Spleen (tissue), 11 donors: ENCODE measurements at regions not wholly inside any gene's neighbourhood (a gene's known extent, or its start where the extent isn't known, plus 50 kb on each side); places are given as distances from the start of the nearest gene placed in this dataset.

ENCODE experiments used
- DNase-seq: peaks from one replicate; pipeline ENCODE4 v3.0.0-alpha.2; 2020
- H3K27ac ChIP-seq, 8 donors: fragments of 200-600 bp; sonication (generic) in 7 of 8; 1 replicate in 4 of 8; 2 replicates in 4 of 8; pipeline versions ENCODE4 v1.5.0 to v1.8.0; 2016 to 2021; ENCODE audit warnings: inconsistent platforms in 4 of 8, mild to moderate bottlenecking in 4 of 8, moderate library complexity in 1 of 8
- H3K27me3 ChIP-seq, 7 donors: fragments of 200-600 bp; sonication (generic) in 6 of 7; replicated peaks in 1 of 7; 1 replicate in 4 of 7; 2 replicates in 3 of 7; pipeline versions ENCODE4 v1.5.0 to v1.8.0; 2016 to 2021; ENCODE audit warnings: inconsistent platforms in 3 of 7, mild to moderate bottlenecking in 1 of 7
- H3K36me3 ChIP-seq, 6 donors: fragments of 200-600 bp; sonication (generic) in 5 of 6; 1 replicate in 4 of 6; 2 replicates in 2 of 6; pipeline versions ENCODE4 v1.5.0 to v1.8.0; 2016 to 2021; ENCODE audit warnings: inconsistent platforms in 2 of 6
- H3K4me1 ChIP-seq, 6 donors: fragments of 200-600 bp; sonication (generic) in 5 of 6; 1 replicate in 3 of 6; 2 replicates in 3 of 6; pipeline versions ENCODE4 v1.5.0 to v1.8.0; 2016 to 2021; ENCODE audit warnings: inconsistent platforms in 3 of 6
- H3K4me3 ChIP-seq, 8 donors: fragments of 200-600 bp; sonication (generic) in 7 of 8; 1 replicate in 4 of 8; 2 replicates in 4 of 8; pipeline versions ENCODE4 v1.5.0 to v1.8.0; 2016 to 2021; ENCODE audit warnings: inconsistent platforms in 4 of 8, mild to moderate bottlenecking in 4 of 8, moderate library complexity in 2 of 8
- H3K9me3 ChIP-seq, 8 donors: fragments of 200-600 bp; sonication (generic) in 7 of 8; 1 replicate in 4 of 8; 2 replicates in 4 of 8; pipeline versions ENCODE4 v1.5.0 to v1.8.0; 2016 to 2021; ENCODE audit warnings: inconsistent platforms in 4 of 8
- POLR2A ChIP-seq, 3 donors: fragments of 450-650 bp; IDR thresholded peaks; one replicate each; pipeline ENCODE4 v1.5.1; 2017; ENCODE audit warnings: antibody characterized with exemption in 3 of 3, mild to moderate bottlenecking in 1 of 3
- POLR2AphosphoS5 ChIP-seq, 3 donors: sonication (generic); formaldehyde crosslinking; IDR thresholded peaks; one replicate each; pipeline ENCODE4 v1.5.1; 2017; ENCODE audit warnings: antibody characterized with exemption in 3 of 3
- WGBS, 5 donors: extraction: QIAGEN DNeasy Blood & Tissue Kit in 3 of 5; methylation state at CpG; one replicate each; pipeline versions ENCODE4 v1.1.5 to v1.1.7; 2013 to 2018; 5-methylcytosine and 5-hydroxymethylcytosine counted together
- intact Hi-C: fragments of 100-400 bp; cut with DNase I; formaldehyde crosslinking; loops from one replicate; pipeline ENCODE4 v1.15.0; 2023; ENCODE audit warnings: low total_unique reads
- TF ChIP-seq, protein P1 (sequence below), 11 experiments: fragments of 200-600 bp in 7 of 11; fragments of 450-650 bp in 4 of 11; sonication (generic) in 4 of 11; IDR thresholded peaks in 8 of 11; conservative IDR thresholded peaks in 3 of 11; 1 replicate in 7 of 11; 2 replicates in 4 of 11; pipeline versions ENCODE4 v1.4.0 to v1.8.0; 2016 to 2021; ENCODE audit warnings: antibody characterized with exemption in 11 of 11, inconsistent platforms in 4 of 11, mild to moderate bottlenecking in 1 of 11
- donor health status: healthy with polysubstance abuse.
- donor health status: DM: no; HTN: no; CAD: no; lungs with moderate emphysema.
- donor health status: DM: no; HTN: no; CAD: no.
- donor health status: Bipolar disorder and iron deficiency.
- donor health status: healthy.
- donor health status: DM: no; HTN: no; CAD: no.
- donor health status: DM: yes; HTN: yes; CAD: no.

DNA sequence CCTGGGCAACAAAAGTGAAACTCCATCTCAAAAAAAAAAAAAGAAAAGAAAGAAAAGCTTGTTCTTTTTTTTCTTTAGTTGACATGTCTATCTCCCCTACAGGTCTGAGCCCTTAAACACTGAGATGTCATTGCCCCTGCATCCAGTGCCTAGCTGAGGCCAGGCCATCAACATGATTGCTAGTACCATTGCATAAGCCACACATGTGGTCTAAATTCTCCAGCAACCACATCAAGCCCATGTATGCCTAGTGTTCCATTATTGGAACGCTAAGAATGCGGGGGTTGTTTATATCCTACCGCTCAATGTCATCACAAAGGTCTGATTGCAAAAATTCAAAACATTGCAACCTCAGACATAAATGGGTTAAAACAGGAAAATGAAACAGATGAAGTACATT is 62.7 kb downstream of the NPTX2 start:
- no peaks in the 10 kb centered on the region for H3K36me3 ChIP-seq
- H3K27me3 ChIP-seq = peaks cover 0 to 46% (median 4%) of the 10 kb centered on the region in 7 donors
- H3K27ac ChIP-seq = no peak overlapping the region
- no peak overlapping the region for H3K4me3 ChIP-seq
- no peaks in the 10 kb centered on the region for H3K4me1 ChIP-seq
- 48 to 100% (median 95%) methylated on average over 3 of the region's 3 CpGs for WGBS, 5 donors
- no peak for DNase-seq
- TF ChIP-seq, protein P1, sequence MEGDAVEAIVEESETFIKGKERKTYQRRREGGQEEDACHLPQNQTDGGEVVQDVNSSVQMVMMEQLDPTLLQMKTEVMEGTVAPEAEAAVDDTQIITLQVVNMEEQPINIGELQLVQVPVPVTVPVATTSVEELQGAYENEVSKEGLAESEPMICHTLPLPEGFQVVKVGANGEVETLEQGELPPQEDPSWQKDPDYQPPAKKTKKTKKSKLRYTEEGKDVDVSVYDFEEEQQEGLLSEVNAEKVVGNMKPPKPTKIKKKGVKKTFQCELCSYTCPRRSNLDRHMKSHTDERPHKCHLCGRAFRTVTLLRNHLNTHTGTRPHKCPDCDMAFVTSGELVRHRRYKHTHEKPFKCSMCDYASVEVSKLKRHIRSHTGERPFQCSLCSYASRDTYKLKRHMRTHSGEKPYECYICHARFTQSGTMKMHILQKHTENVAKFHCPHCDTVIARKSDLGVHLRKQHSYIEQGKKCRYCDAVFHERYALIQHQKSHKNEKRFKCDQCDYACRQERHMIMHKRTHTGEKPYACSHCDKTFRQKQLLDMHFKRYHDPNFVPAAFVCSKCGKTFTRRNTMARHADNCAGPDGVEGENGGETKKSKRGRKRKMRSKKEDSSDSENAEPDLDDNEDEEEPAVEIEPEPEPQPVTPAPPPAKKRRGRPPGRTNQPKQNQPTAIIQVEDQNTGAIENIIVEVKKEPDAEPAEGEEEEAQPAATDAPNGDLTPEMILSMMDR (IDR thresholded peaks at IDR 0.05 in 8 of 11, conservative IDR thresholded peaks at IDR 0.05 in 3 of 11) = no peak
- TF ChIP-seq POLR2A (IDR thresholded peaks at IDR 0.05) (no peak), POLR2AphosphoS5 (IDR thresholded peaks at IDR 0.05) (no peak)
- H3K9me3 ChIP-seq = peaks cover 0 to 18% (median 11%) of the 10 kb centered on the region in 8 donors
- intact Hi-C loops = no loop called here

DNA sequence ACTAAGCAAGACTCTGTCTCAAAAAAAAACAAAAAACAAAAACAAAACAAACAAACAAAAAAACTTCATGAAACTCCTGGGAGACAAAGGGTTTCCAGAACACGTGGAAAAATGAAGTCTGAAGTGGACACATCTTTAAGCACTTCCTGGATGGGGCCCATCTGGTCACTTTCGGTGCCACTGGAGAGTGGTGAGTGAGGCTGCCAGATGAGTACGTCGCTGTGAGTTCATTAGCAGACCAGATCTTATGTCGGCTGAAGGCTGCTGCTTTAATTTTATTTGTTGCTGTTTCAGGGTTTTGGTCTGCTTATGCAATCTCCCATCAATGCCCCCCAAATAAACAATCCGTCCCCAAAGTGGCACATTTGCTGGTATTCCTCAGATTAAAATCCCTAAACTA is 64.4 kb downstream of the NPTX2 start:
- intact Hi-C loops = no loop called here

DNA sequence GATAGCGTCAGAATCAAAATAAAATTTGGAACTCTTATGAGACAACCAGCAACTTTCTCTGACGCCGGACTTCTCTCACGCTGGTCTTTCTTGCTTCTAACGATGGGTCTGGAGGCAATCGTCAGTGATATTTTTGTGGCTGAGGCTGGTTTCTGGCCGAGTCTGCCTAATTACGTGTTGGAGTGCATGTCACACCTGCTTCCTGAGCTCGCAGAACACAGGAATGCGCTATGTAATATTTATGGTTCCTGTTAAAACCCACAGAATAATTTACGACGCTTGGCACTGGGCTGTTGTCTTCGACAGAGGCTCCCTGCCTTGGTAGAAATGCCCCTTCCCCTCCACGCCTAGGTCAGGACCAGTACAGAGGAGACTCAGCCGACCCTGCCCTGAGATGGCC is 64.9 kb downstream of the NPTX2 start:
- Histone ChIP-seq H3K9me3 (peaks cover 0 to 23% (median 11%) of the 10 kb centered on the region in 8 donors), H3K4me3 (no peak overlapping the region), H3K36me3 (no peaks in the 10 kb centered on the region), H3K27me3 (peaks cover 0 to 37% (median 4%) of the 10 kb centered on the region in 7 donors), H3K4me1 (no peaks in the 10 kb centered on the region), H3K27ac (no peak overlapping the region)
- TF ChIP-seq, protein P1 (IDR thresholded peaks at IDR 0.05 in 8 of 11, conservative IDR thresholded peaks at IDR 0.05 in 3 of 11) = no peak
- TF ChIP-seq POLR2AphosphoS5 (IDR thresholded peaks at IDR 0.05) = no peak
- TF ChIP-seq POLR2A (IDR thresholded peaks at IDR 0.05) = no peak
- 8 to 31% (median 12%) methylated on average over 15 of the region's 15 CpGs for WGBS, 5 donors
- intact Hi-C loops = no loop called here
- no peak for DNase-seq

More for the DNA sequence above, 64.4 kb downstream of the NPTX2 start:
- no peaks in the 10 kb centered on the region for H3K36me3 ChIP-seq
- H3K4me3 ChIP-seq = no peak overlapping the region
- no peak overlapping the region for H3K27ac ChIP-seq
- TF ChIP-seq POLR2AphosphoS5 (IDR thresholded peaks at IDR 0.05) = no peak
- TF ChIP-seq, protein P1 (IDR thresholded peaks at IDR 0.05 in 8 of 11, conservative IDR thresholded peaks at IDR 0.05 in 3 of 11) = no peak
- TF ChIP-seq POLR2A (IDR thresholded peaks at IDR 0.05) = no peak
- H3K9me3 ChIP-seq = peaks cover 0 to 24% (median 11%) of the 10 kb centered on the region in 8 donors
- no peaks in the 10 kb centered on the region for H3K4me1 ChIP-seq
- DNase-seq = peak; percentile 25
- peaks cover 0 to 37% (median 4%) of the 10 kb centered on the region in 7 donors for H3K27me3 ChIP-seq
- WGBS, 5 donors = 14 to 26% (median 18%) methylated on average over 6 of the region's 6 CpGs

DNA sequence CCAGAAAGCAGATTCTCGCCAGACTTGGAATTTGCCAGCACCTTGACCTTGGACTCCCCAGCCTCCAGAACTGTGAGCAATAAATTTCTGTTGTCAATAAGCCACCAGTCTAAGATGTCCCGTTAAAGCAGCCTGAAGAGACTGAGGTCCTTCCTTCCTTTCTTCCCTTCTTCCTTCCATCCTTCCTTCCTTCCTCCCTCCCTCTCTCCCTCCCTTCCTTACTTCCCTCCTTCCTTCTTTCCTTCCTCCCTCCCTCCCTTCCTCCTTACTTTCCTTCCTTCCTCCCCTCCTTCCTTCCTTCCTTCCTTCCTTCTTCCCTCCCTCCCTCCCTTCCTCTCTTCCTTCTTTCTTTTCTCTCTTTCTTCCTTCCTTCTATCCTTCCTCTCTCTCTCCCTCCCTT is 66.4 kb downstream of the NPTX2 start:
- Histone ChIP-seq H3K4me1 (no peaks in the 10 kb centered on the region), H3K4me3 (no peak overlapping the region), H3K27me3 (peaks cover 0 to 37% (median 4%) of the 10 kb centered on the region in 7 donors), H3K27ac (no peak overlapping the region), H3K9me3 (peaks cover 0 to 23% (median under 1%) of the 10 kb centered on the region in 8 donors), H3K36me3 (no peaks in the 10 kb centered on the region)
- TF ChIP-seq POLR2A (IDR thresholded peaks at IDR 0.05) = no peak
- TF ChIP-seq, protein P1 (IDR thresholded peaks at IDR 0.05 in 8 of 11, conservative IDR thresholded peaks at IDR 0.05 in 3 of 11) = no peak
- no peak for TF ChIP-seq POLR2AphosphoS5 (IDR thresholded peaks at IDR 0.05)
- WGBS, 5 donors = 69 to 74% (median 72%) methylated on average over 2 of the region's 2 CpGs
- intact Hi-C loops = no loop called here
- no peak for DNase-seq
